GM19099 (cell line): ENCODE measurements at regions not wholly inside any gene's neighbourhood (a gene's known extent, or its start where the extent isn't known, plus 50 kb on each side); places are given as distances from the start of the nearest gene placed in this dataset.

Experiments
- POLR2A ChIP-seq: IDR thresholded peaks from 3 replicates; pipeline ENCODE4 v1.6.1; 2011; ENCODE audit warnings: low read depth; ENCODE audit not compliant: insufficient read length; ENCODE audit errors: extremely low read depth

- no peak for TF ChIP-seq POLR2A
These were observed 197.2 kb upstream of the NDST4 start for GRCh38 chr4:115310641-115311040.

GRCh38 chr4:115294717-115295116, 181.3 kb upstream of the NDST4 start:
- TF ChIP-seq POLR2A = no peak

- no peak for TF ChIP-seq POLR2A
These were observed 179.7 kb upstream of the NDST4 start for GRCh38 chr4:115293093-115293462.

- TF ChIP-seq POLR2A = no peak
These were observed 179.1 kb upstream of the NDST4 start for GRCh38 chr4:115292320-115293092.

GRCh38 chr4:115287426-115287825, 174.0 kb upstream of the NDST4 start:
- no peak for TF ChIP-seq POLR2A

- no peak for TF ChIP-seq POLR2A
These were observed 165.9 kb upstream of the NDST4 start for GRCh38 chr4:115279330-115279729.

GRCh38 chr4:115278830-115279229, 165.4 kb upstream of the NDST4 start:
- no peak for TF ChIP-seq POLR2A

- no peak for TF ChIP-seq POLR2A
These were observed 162.2 kb upstream of the NDST4 start for GRCh38 chr4:115275615-115276014.

- TF ChIP-seq POLR2A = no peak
These were observed 161.1 kb upstream of the NDST4 start for GRCh38 chr4:115274545-115274944.

- TF ChIP-seq POLR2A = no peak
These were observed 159.2 kb upstream of the NDST4 start for GRCh38 chr4:115272594-115272993.

- no peak for TF ChIP-seq POLR2A
These were observed 158.8 kb upstream of the NDST4 start for GRCh38 chr4:115272185-115272584.

- no peak for TF ChIP-seq POLR2A
These were observed 146.8 kb upstream of the NDST4 start for GRCh38 chr4:115260195-115260594.

GRCh38 chr4:115259642-115260041, 146.2 kb upstream of the NDST4 start:
- TF ChIP-seq POLR2A = no peak

GRCh38 chr4:115249808-115250207, 136.4 kb upstream of the NDST4 start:
- TF ChIP-seq POLR2A = no peak

- TF ChIP-seq POLR2A = no peak
These were observed 121.1 kb upstream of the NDST4 start for GRCh38 chr4:115234405-115235093.

GRCh38 chr4:115233600-115233999, 120.2 kb upstream of the NDST4 start:
- no peak for TF ChIP-seq POLR2A
